HG03521 (cell line): ENCODE measurements at regions not wholly inside any gene's neighbourhood (a gene's known extent, or its start where the extent isn't known, plus 50 kb on each side); places are given as distances from the start of the nearest gene placed in this dataset.
A peak's percentile ranks its signal among the peaks of the same experiment; 100 is the strongest.
"Not testable (repeated sequence)": the region's sequence is repeated elsewhere in the genome, so short reads cannot be mapped to it uniquely, and the experiment has no call there.

Experiments used
- ATAC-seq: cut with Tn5 transposase; IDR thresholded peaks from one replicate; pipeline ENCODE4 v1.9.1; 2021; ENCODE audit warnings: mild to moderate bottlenecking, moderate library complexity; ENCODE audit not compliant: unreplicated experiment

DNA sequence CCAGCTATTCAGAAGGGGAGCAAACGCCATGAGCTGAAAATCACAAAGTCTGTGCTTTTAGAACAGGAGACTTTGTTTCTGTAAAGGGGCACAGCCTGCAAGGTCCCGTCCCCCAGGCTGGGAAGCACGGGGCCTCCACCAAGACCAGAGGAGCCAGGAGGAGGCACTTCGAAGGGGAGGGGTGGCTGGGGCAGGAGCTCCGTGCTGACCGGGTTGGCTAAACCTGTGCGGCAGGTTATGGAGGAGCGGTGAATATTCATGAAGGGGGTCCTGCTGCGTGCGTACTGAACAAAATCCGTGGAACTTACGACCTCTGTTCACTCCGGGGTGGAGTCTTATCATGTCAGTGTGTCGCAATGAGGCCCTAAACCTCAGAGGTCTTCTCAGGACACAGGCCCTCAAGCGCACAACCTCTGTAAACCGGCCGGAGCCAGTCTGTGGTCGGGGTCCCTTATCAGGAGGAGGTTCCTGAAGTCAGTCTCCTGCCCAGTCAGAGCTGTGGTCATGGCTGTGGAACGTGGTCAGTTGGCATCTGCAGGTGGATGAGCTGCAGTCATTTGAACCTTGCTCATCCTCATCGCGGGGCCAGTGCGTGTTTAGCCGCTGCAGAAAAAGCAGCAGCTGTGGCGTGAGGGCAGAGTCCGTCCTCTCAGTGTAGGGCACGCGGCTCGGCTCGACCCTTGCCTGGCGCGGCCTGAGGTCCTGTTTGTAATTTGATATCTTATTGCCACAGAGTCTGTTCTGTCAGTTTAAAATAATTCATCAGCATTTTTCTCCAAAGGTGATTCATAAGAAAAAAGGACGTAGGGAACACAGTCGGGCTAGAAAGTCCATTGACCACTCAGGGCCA is 5507.7 kb upstream of the TPTE start:
- not testable (repeated sequence) for ATAC-seq

GRCh38 chr21:5015187-5015586 is 5506.2 kb upstream of the TPTE start:
- ATAC-seq = not testable (repeated sequence)

DNA sequence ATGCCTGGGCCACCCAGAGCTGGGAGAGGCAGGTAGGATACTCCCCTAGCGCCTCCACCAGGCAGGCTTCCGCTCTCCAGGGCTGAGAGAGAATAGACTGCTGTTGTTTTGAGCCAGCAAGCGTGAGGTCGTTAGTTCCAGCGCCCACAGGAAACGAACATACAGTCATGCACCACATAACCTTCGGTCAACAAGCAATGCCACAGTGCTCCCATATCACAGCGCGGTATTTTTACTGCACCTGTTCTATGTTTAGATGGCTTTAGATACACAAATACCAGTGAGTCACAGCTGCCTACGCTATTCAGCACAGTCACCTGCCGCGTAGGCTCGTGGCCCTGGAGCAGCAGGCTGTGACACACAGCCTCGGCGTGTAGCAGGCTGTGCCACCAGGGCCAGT is 5502.3 kb upstream of the TPTE start:
- ATAC-seq = peak; percentile 49

DNA sequence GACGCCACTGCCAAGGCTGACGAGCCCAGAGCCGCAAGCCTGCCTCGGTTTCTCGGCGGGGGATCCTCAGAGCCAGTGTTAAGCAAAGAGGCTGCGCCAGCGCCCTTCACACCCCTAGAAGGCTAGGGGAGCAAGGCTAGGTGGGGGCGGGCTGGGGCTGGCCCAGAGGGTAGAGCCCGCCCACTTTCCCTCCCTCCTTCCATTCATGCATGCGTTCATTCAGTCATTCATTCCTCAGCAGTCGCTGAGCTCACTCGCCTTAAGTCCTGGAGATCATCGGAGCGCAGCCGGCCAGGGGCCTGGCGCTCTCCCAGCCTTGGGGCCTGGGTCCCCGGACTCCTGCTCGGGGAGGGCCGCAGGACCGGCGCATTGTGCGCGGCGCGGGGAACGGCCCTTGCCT is 5499.6 kb upstream of the TPTE start:
- peak; percentile 29 for ATAC-seq

DNA sequence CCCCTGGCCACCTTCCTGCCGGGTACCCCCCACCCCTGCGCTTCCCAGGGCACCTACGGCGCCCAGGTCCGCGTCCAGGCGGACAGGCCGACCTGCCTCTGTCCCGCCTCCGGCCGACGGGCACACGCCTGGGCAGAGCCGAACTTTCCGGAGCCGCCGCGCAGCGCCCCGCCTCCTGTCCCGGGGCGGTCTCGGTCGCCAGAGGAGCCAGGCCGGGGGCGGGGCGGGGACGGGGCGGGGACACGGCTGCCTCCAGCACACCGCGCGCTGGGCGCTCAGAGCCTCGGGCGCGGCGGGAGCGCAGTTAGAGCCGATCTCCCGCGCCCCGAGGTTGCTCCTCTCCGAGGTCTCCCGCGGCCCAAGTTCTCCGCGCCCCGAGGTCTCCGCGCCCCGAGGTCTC is 5499.1 kb upstream of the TPTE start:
- peak; percentile 33 for ATAC-seq

DNA sequence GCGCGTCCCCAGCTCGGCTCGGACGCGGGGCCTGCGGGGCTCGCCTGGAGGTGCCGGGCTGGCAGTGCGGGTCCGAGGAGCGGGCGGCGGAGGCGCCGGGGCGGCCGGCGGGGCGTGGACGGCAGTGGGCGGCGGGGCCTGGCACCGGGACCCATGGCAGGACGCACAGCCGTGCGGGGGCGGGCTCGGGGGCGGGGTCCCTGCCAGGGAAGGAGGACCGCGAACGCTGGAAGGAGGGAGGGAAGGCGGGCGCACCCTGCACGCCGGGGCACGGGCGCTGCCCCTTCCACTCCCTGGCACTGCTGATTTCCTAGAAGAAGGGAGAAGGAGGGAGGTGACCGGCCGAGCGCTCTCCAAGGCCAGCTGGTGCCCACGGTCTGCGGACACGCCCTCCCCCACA is 5498.6 kb upstream of the TPTE start:
- ATAC-seq = not testable (repeated sequence)

- ATAC-seq = not testable (repeated sequence)
Observed at GRCh38 chr21:5035147-5035546, 5486.2 kb upstream of the TPTE start.

DNA sequence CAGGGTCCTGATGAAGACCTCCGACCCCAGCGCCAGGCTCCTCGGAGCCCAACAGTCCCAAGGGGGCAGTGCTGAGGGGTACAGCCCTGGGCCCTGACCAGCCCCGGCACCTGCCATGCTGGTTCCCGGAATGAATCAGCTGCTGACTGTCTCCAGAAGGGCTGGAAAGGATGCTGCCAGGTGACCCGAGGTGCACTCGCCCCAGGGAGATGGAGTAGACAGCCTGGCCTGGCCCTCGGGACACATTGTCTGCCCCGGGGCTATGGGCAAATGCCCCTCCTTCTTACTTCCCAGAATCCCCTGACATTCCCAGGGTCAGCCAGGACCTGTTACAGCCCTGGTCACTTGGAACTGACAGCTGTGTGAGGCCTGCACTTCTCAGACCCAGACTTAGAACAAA is 5485.8 kb upstream of the TPTE start:
- ATAC-seq = not testable (repeated sequence)

DNA sequence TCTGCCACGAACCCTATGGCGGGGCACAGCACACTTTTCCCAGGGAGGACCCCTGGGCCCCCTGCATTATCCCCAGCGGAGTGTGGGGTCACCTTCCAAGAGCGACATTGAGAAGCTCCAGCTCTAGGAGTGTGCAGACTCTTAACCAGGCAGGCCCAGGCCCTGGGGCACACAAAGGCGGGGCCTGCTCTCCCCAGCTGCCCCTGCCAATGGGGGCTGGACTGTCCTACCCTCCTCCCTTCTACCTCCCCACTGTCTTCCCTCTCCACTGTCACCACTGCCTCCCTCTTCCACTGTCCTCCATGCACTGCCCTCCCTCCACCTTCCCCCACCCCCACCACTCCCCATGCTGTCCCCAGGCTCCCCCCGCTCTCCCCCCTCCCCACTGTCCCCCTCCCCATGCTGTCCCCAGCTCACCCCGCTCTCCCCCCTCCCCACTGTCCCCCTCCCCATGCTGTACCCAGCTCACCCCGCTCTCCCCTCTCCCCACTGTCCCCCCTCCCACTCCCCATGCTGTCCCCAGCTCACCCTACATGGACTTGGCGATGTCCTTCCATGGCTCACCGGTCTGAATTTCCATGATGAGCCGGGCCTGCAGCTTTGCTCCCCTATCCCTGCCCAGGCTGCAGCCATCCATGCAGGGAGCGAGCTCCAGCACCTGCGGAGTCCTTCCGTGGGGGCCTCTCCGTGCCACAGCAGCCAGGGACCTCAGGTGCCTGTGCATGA is 5483.6 kb upstream of the TPTE start:
- ATAC-seq = not testable (repeated sequence)

DNA sequence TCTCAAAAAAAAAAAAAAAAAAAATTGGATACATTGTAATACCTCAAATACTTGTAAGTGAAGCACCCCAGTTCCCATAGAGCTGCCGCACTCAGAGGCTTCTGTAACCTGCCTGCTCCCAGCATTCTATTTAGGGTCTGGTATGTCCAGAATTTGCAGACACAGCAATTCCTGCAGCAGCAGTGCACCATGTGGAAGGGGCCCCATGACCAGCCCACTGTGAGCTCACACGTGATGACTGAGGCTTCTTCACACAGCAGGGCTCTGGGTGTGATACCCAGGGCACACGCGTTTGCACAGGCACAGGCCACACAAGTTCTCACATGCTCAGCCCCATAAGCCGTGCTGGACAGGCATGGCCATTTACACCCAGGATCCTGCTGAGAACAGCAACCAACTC is 5481.5 kb upstream of the TPTE start:
- ATAC-seq = not testable (repeated sequence)

GRCh38 chr21:5042583-5042982 is 5478.8 kb upstream of the TPTE start:
- ATAC-seq = not testable (repeated sequence)

- not testable (repeated sequence) for ATAC-seq
Observed at GRCh38 chr21:5044812-5045211, 5476.6 kb upstream of the TPTE start.

GRCh38 chr21:5051303-5052018 is 5469.9 kb upstream of the TPTE start:
- not testable (repeated sequence) for ATAC-seq

GRCh38 chr21:5055027-5055754 is 5466.2 kb upstream of the TPTE start:
- ATAC-seq = not testable (repeated sequence)

- peak; percentile 54 for ATAC-seq
Observed at GRCh38 chr21:5055996-5056962, 5465.1 kb upstream of the TPTE start.

DNA sequence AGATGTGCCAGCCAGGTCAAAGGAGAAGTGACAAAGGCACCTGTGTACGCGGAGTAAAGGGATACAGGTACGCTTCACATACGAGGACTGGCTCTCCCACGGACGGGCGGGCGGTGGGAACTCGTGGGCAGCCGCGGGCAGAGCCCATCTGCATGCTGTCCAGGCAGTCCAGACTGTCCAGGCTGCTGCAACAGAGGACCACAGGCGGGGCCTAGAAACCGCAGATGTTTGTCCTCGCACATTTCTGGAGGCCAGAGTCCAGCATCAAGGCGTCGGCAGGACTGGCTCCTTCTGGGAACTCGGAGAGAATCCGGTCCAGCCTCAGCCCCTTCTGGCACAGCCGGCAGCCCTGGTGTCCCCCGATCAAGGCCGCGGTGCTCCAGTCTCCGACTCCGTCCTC is 5464.3 kb upstream of the TPTE start:
- not testable (repeated sequence) for ATAC-seq

GRCh38 chr21:5060364-5061083 is 5460.9 kb upstream of the TPTE start:
- not testable (repeated sequence) for ATAC-seq

DNA sequence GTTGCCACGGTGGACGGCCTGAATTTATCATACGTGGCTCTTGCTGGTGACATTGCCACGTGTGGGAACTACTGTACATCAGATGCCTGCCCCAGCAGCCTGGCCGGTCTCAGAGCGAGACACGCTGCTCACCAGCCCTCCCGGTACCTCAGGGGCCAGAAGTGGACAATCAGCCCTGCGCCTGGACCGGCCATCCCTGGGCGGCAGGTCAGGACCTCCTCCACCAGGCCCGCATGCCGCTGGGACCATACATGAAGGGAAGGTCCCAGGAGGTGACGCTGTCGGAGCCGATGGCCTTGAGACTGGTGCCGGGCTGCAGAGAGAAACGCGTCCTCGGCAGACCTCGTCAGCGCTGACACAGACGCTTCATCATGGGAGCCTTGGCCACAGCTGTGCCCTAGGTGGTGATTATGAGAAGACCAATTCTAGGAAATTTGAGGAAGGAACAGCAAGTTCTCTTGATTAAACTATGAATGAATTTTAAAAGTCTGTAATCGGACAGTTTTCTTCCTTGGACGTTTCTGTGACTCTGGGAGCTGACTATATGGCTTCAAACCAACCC is 5456.7 kb upstream of the TPTE start:
- not testable (repeated sequence) for ATAC-seq
